ENCODE measurements at regions not wholly inside any gene's neighbourhood (a gene's known extent, or its start where the extent isn't known, plus 50 kb on each side); places are given as distances from the start of the nearest gene placed in this dataset.

DNA sequence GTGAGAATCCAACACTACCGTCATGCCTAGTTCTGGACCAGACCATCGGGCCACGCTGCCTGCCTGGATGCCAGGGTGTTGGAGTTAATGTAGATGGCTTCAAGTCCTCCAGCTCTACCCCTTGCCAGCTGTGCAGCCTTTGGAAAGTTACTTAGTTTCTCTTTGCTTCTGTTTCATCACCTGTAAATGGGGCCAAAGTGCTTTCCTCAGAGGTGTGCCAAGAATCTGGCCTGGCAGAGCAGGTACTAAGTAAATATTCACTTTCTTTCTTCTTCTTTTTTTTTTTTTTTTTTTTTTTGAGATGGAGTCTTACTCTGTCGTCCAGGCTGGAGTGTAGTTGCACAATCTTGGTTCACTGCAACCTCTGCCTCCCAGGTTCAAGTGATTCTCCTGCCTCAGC is 159.5 kb upstream of the RPL38 start:
- ChIA-PET CTCF (ENCODE audit: partially characterized antibody) (interaction anchor here (1.7 to 1.9 kb wide), 2 partner anchors 46 to 156 kb away, joined by 4 to 7 read pairs; no protein-coding TSS in a partner anchor), POLR2A (ENCODE audit: partially characterized antibody) (interaction anchor here (0.6 kb wide), 1 partner anchor 18 kb away, joined by 4 read pairs; no protein-coding TSS in a partner anchor)
- H2AFZ ChIP-seq (ENCODE audit: low read length), result no peak overlapping the region
- no peak overlapping the region for H3K23ac ChIP-seq (ENCODE audit: insufficient read length)
- no peaks in the 10 kb centered on the region for H4K20me1 ChIP-seq (replicated peaks in 1 of 2; ENCODE audit: control insufficient read depth in 1 of 2, insufficient read depth in 2 of 2, low read length in 2 of 2)
- H4K8ac ChIP-seq (ENCODE audit: extremely low read depth, insufficient read depth, low read length), result no peak overlapping the region
- H2AK5ac ChIP-seq (ENCODE audit: low read depth, low read length), result no peak overlapping the region
- 73% methylated on average over 3 of the region's 4 CpGs; no CpG with 5 or more reads in 1 of the 2 experiments for WGBS, 2 experiments (ENCODE audit: extremely low coverage in 1 of 2, insufficient coverage in 1 of 2, insufficient read length in 1 of 2, insufficient replicate concordance in 2 of 2, low coverage in 1 of 2, low lambda C conversion rate in 2 of 2, missing lambda C conversion rate in 1 of 2)
- no peak overlapping the region for H3K18ac ChIP-seq (ENCODE audit: extremely low read depth, low read length)
- FAIRE-seq, result no peak
- H3K14ac ChIP-seq (ENCODE audit: insufficient read length), result no peak overlapping the region
- peak overlapping the region; percentile 41 for H4K91ac ChIP-seq (replicated peaks; ENCODE audit: insufficient read length, low read length)
- no peak overlapping the region for H2BK15ac ChIP-seq (ENCODE audit: low read length)
- no peaks in the 10 kb centered on the region for H3K27me3 ChIP-seq (replicated peaks in 1 of 4; ENCODE audit: control insufficient read depth in 3 of 4, extremely low read depth in 1 of 4, insufficient read depth in 3 of 4, low read length in 3 of 4)
- no peaks in the 10 kb centered on the region for H3K9me3 ChIP-seq (ENCODE audit: insufficient read depth in 2 of 2, low read depth in 1 of 2, low read length in 1 of 2)
- no peak overlapping the region for H2BK20ac ChIP-seq (ENCODE audit: low read length)
- DNase-seq (ENCODE audit: low read depth in 1 of 2, low spot score in 2 of 2), result no peak
- no peaks in the 10 kb centered on the region for H3K36me3 ChIP-seq (ENCODE audit: control insufficient read depth in 2 of 4, insufficient read depth in 4 of 4, low read length in 3 of 4)
- H3K79me2 ChIP-seq (ENCODE audit: control insufficient read depth in 1 of 2, insufficient read depth in 2 of 2, low read length in 2 of 2), result no peaks in the 10 kb centered on the region
- H3K4me3 ChIP-seq (ENCODE audit: extremely low read depth in 1 of 4, insufficient read depth in 2 of 4, low read depth in 3 of 4, low read length in 4 of 4), result no peak overlapping the region
- no peaks in the 10 kb centered on the region for H3K79me1 ChIP-seq (ENCODE audit: low read depth, low read length)
- TF ChIP-seq BRCA1 (IDR thresholded peaks at IDR 0.05; ENCODE audit: low read depth, low read length), result no peak
- no peak for TF ChIP-seq SP2 (IDR thresholded peaks at IDR 0.05; ENCODE audit: low read length)
- H3K9ac ChIP-seq (replicated peaks in 1 of 4; ENCODE audit: extremely low read depth in 1 of 4, low read depth in 3 of 4, low read length in 3 of 4), result no peak overlapping the region
- H2BK5ac ChIP-seq (ENCODE audit: low read depth, low read length), result no peak overlapping the region
- no peak overlapping the region for H3K4ac ChIP-seq (replicated peaks; ENCODE audit: insufficient read length, low read depth, low read length)
- no peak overlapping the region for H3K56ac ChIP-seq (replicated peaks; ENCODE audit: insufficient read length, low read depth, low read length)
- H3K4me2 ChIP-seq (ENCODE audit: insufficient read depth in 1 of 2, low read depth in 2 of 2, low read length in 2 of 2), result no peak overlapping the region
- no peak overlapping the region for H2BK12ac ChIP-seq (ENCODE audit: low read depth, low read length)
- no peak overlapping the region for H3K27ac ChIP-seq (ENCODE audit: low read depth, low read length)
- H3K23me2 ChIP-seq (ENCODE audit: low read depth, low read length), result no peaks in the 10 kb centered on the region
- H3K4me1 ChIP-seq (replicated peaks in 1 of 4; ENCODE audit: control insufficient read depth in 3 of 4, insufficient read depth in 4 of 4, low read length in 3 of 4), result no peaks in the 10 kb centered on the region
- no peak overlapping the region for H2BK120ac ChIP-seq (replicated peaks; ENCODE audit: low read depth, low read length)
- H4K5ac ChIP-seq (ENCODE audit: insufficient read length, low read depth, low read length), result no peak overlapping the region
